ENCODE measurements at regions not wholly inside any gene's neighbourhood (a gene's known extent, or its start where the extent isn't known, plus 50 kb on each side); places are given as distances from the start of the nearest gene placed in this dataset.

DNA sequence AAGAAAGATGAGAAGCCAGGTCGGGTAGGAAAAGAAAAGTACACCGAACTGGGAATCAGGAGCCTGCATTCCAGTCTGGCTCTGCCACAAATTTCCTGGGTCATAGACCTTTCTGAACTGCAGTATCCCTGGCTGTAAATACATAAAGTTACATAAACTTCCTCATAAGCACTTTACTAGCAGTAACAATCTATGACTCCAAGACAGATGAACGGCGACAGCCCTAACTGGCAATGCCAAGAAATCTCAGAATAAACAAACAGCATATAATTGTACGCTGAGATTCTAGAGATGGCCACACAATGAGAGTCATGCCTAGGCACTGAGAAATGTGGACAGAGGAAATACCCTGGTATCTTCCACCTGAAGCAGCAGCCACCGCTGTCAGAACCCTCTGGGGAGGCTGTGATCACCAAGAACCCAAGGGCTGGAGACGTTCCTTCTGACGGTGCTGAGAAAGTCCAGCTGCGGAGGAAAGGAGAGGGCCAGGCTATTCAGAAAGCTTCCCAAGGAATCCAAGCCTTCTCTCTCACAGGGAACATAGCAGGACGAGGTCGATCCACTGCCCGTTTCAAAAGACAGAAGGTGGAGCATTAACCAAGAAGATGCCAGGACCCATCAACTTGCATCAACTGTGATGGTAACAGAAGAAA is 89.3 kb upstream of the SLC66A3 start:
- no peak for TF ChIP-seq POLR2AphosphoS5 (IDR thresholded peaks at IDR 0.05; ENCODE audit: low read depth, low read length)
- no peak for TF ChIP-seq TAF1 (IDR thresholded peaks at IDR 0.05; ENCODE audit: low read depth, low read length)
- TF ChIP-seq PAX5 (IDR thresholded peaks at IDR 0.05; ENCODE audit: insufficient read depth, low read length, severe bottlenecking), result no peak
